ENCODE measurements at regions not wholly inside any gene's neighbourhood (a gene's known extent, or its start where the extent isn't known, plus 50 kb on each side); places are given as distances from the start of the nearest gene placed in this dataset.

- Histone ChIP-seq H3K4me3 (ENCODE audit: low read depth in 1 of 3, low read length in 3 of 3) (no peak overlapping the region), H3K36me3 (ENCODE audit: control insufficient read depth in 4 of 4, insufficient read depth in 3 of 4, low read depth in 1 of 4, low read length in 3 of 4) (no peaks in the 10 kb centered on the region), H3K4me1 (ENCODE audit: control insufficient read depth in 4 of 4, insufficient read depth in 4 of 4, low read length in 3 of 4) (no peaks in the 10 kb centered on the region), H3K9me3 (ENCODE audit: control insufficient read depth in 4 of 4, low read length in 3 of 4) (peaks cover 0 to 5% (median 0%) of the 10 kb centered on the region in 4 donors), H3K27ac (ENCODE audit: low read depth in 1 of 2, low read length in 2 of 2) (no peak overlapping the region), H3K9ac (ENCODE audit: low read depth in 1 of 2, low read length in 2 of 2) (no peak overlapping the region), H3K27me3 (ENCODE audit: control insufficient read depth in 4 of 4, insufficient read depth in 4 of 4, low read length in 3 of 4) (no peaks in the 10 kb centered on the region)
- 90% methylated on average over 1 of the region's 1 CpG for WGBS
- DNase-seq (ENCODE audit: low spot score) = no peak
- no peak for TF ChIP-seq EGR1 (IDR thresholded peaks at IDR 0.05; ENCODE audit: low read depth in 2 of 2)
- no peak for TF ChIP-seq RXRA (IDR thresholded peaks at IDR 0.05)
- no peak for TF ChIP-seq HNF4A (conservative IDR thresholded peaks at IDR 0.05)
- TF ChIP-seq FOXA2 (IDR thresholded peaks at IDR 0.05) = no peak
- TF ChIP-seq GABPA (IDR thresholded peaks at IDR 0.05 in 1 of 2, conservative IDR thresholded peaks at IDR 0.05 in 1 of 2) = no peak
- TF ChIP-seq NR2F2 (IDR thresholded peaks at IDR 0.05) = no peak
- TF ChIP-seq RAD21 (IDR thresholded peaks at IDR 0.05) = no peak
- TF ChIP-seq TAF1 (conservative IDR thresholded peaks at IDR 0.05) = no peak
- no peak for TF ChIP-seq REST (IDR thresholded peaks at IDR 0.05)
- TF ChIP-seq JUND (IDR thresholded peaks at IDR 0.05) = no peak
Observed at GRCh38 chr10:4617589-4617988, 208.4 kb upstream of the AKR1E2 start.

GRCh38 chr10:4615042-4615441 lies 211.0 kb upstream of the AKR1E2 start:
- Histone ChIP-seq H3K27ac (ENCODE audit: low read depth in 1 of 2, low read length in 2 of 2) (no peak overlapping the region), H3K4me1 (ENCODE audit: control insufficient read depth in 4 of 4, insufficient read depth in 4 of 4, low read length in 3 of 4) (no peaks in the 10 kb centered on the region), H3K9ac (ENCODE audit: low read depth in 1 of 2, low read length in 2 of 2) (no peak overlapping the region), H3K9me3 (ENCODE audit: control insufficient read depth in 4 of 4, low read length in 3 of 4) (peaks cover 0 to 5% (median 0%) of the 10 kb centered on the region in 4 donors), H3K4me3 (ENCODE audit: low read depth in 1 of 3, low read length in 3 of 3) (no peak overlapping the region), H3K36me3 (ENCODE audit: control insufficient read depth in 4 of 4, insufficient read depth in 3 of 4, low read depth in 1 of 4, low read length in 3 of 4) (no peaks in the 10 kb centered on the region), H3K27me3 (ENCODE audit: control insufficient read depth in 4 of 4, insufficient read depth in 4 of 4, low read length in 3 of 4) (no peaks in the 10 kb centered on the region)
- no peak for DNase-seq (ENCODE audit: low spot score)
- WGBS = 84% methylated on average over 1 of the region's 1 CpG
- no peak for TF ChIP-seq RXRA (IDR thresholded peaks at IDR 0.05)
- no peak for TF ChIP-seq RAD21 (IDR thresholded peaks at IDR 0.05)
- TF ChIP-seq GABPA (IDR thresholded peaks at IDR 0.05 in 1 of 2, conservative IDR thresholded peaks at IDR 0.05 in 1 of 2) = no peak

GRCh38 chr10:4609251-4609650 lies 216.8 kb upstream of the AKR1E2 start:
- H3K4me1 ChIP-seq (ENCODE audit: control insufficient read depth in 4 of 4, insufficient read depth in 4 of 4, low read length in 3 of 4) = no peaks in the 10 kb centered on the region
- H3K27ac ChIP-seq (ENCODE audit: low read depth in 1 of 2, low read length in 2 of 2) = no peak overlapping the region
- H3K4me3 ChIP-seq (ENCODE audit: low read depth in 1 of 3, low read length in 3 of 3) = no peak overlapping the region
- DNase-seq (ENCODE audit: low spot score) = no peak
- no peak overlapping the region for H3K9ac ChIP-seq (ENCODE audit: low read depth in 1 of 2, low read length in 2 of 2)
- H3K9me3 ChIP-seq (ENCODE audit: control insufficient read depth in 4 of 4, low read length in 3 of 4) = no peaks in the 10 kb centered on the region
- H3K36me3 ChIP-seq (ENCODE audit: control insufficient read depth in 4 of 4, insufficient read depth in 3 of 4, low read depth in 1 of 4, low read length in 3 of 4) = no peaks in the 10 kb centered on the region
- H3K27me3 ChIP-seq (ENCODE audit: control insufficient read depth in 4 of 4, insufficient read depth in 4 of 4, low read length in 3 of 4) = no peaks in the 10 kb centered on the region
- TF ChIP-seq FOXA1 (IDR thresholded peaks at IDR 0.05) (no peak), NR2F2 (IDR thresholded peaks at IDR 0.05) (no peak), JUND (IDR thresholded peaks at IDR 0.05) (no peak), FOXA2 (IDR thresholded peaks at IDR 0.05) (no peak), REST (IDR thresholded peaks at IDR 0.05) (no peak), SP1 (IDR thresholded peaks at IDR 0.05) (no peak), MAX (IDR thresholded peaks at IDR 0.05) (no peak), GABPA (IDR thresholded peaks at IDR 0.05 in 1 of 2, conservative IDR thresholded peaks at IDR 0.05 in 1 of 2) (no peak), RAD21 (IDR thresholded peaks at IDR 0.05) (no peak), ZBTB33 (IDR thresholded peaks at IDR 0.05) (no peak), ATF3 (IDR thresholded peaks at IDR 0.05) (no peak), HNF4A (conservative IDR thresholded peaks at IDR 0.05) (no peak), RXRA (IDR thresholded peaks at IDR 0.05) (no peak), HNF4G (IDR thresholded peaks at IDR 0.05) (no peak), EGR1 (IDR thresholded peaks at IDR 0.05; ENCODE audit: low read depth in 2 of 2) (no peak)
- 49% methylated on average over 1 of the region's 1 CpG for WGBS

Measured in liver (tissue), 7 donors.